ENCODE measurements at regions not wholly inside any gene's neighbourhood (a gene's known extent, or its start where the extent isn't known, plus 50 kb on each side); places are given as distances from the start of the nearest gene placed in this dataset.
"Not testable (repeated sequence)": the region's sequence is repeated elsewhere in the genome, so short reads cannot be mapped to it uniquely, and the experiment has no call there.

DNA sequence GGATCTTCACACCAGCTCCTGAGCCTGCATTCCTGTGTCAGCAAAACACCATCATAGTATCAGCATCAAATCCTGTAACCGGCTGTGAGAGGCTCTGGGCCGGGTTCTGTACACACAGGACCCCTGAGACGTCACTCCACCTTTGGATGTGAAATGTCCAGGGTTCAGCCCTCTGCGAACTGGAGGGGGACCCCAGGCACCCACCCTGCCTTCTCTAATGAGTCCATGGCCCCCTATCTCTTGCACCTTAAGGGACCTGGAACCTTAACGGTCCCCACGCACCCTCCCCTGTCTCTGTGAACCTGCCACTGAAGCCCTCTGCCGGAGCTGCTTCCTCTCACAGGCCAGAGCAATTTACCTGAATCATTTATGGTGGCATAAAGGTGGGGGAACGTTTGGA lies 257.8 kb downstream of the NPHP4 start:
- DNase-seq (ENCODE audit: low read depth): no peak

DNA sequence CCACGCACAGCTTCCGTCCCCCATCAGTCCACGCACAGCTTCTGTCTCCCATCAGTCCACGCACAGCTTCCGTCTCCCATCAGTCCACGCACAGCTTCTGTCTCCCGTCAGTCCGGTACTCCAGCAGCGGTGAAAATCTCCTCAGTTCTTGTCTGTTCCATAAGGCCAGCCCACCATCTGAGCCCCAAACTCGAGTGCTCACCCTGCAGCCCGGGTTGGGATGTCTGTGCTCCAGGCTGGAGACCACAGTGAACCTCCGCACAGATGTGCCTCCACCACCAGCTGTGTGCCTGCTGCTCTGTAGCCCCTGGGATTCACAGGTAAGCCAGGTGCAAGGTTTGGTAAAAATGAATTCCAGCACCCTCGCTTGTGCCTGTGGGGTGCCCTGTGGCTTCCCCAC lies 258.6 kb downstream of the NPHP4 start:
- no peak for DNase-seq (ENCODE audit: low read depth)

DNA sequence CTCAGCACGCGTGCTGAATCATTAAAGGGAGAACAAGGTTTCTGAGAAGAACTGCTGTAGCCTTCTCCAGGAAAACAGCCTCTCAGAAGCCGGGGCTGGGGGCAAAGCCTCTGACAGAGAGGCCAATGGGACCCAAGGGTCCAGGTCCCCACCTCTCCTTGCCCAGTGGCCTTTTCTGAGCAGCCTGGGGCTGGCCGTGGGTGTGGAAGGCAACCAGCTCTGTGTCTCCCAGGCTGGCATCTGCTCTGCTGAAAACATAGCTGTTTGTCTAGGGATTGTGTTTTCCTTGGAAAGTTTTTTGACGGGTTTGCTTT lies 261.2 kb downstream of the NPHP4 start:
- no peak for DNase-seq (ENCODE audit: low read depth)

DNA sequence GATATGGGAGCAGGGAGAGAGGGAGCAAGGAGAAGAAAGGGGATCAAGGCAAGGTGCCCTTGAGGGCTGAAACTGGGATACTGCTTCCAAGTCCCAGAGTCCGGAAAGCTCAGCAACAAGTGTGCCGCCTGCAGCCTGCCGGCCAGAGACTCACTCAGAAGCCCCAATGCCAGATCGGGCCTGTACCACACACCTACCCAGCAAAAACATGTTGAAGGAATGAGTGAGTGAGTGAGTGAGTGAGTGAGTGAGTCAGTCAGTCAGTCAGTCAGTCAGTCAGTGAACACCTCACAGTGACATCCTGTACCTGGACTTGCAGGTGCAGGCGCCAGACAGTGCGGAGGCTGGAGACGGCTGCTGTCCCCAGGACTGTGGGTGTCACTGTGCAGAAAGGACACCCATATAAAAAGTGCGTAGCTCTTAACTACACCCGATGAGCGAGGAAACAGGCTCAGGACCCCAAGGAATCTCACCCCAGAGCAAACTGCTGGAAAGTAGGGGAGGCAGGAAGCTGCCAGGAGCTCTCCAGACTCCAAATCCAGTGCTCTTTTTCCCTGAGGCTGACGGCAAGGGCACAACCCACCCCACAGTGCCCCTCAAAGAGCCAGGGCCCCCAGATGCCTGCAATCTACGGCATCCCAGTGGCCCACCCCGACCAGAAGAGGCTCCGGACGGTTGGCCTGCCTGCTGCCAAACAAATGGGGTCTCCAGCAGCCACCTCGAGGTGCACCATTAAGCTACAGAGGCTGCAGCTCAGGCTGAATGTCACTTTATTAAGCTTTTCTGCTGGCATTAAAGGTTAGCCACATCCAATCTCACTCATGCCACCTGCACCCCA lies 261.7 kb downstream of the NPHP4 start:
- DNase-seq (ENCODE audit: low read depth): no peak

DNA sequence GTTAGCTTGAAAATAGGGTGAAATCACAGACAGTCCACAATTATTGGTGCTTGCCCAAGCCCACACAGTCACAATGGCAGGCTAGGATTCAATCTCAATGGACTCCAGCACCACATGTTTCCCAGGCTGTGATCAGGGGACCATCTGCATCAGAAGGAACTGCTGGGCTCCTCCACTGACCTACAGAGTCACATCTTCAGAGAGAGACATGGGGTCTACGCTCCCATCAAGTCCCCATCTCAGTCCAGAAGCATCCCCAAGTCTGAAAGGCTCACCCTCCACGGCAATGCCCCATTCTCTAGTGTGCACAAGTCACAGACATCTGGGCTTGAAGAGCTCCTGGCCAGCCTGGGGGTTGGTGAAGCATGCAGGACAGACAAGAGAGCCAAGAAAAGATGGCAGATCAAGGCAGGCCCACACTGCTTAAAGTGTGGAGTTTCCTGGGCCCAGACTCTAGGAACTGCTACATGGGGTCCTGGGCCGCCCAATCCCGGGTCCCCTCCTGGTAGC lies 262.5 kb downstream of the NPHP4 start:
- DNase-seq (ENCODE audit: low read depth): no peak

DNA sequence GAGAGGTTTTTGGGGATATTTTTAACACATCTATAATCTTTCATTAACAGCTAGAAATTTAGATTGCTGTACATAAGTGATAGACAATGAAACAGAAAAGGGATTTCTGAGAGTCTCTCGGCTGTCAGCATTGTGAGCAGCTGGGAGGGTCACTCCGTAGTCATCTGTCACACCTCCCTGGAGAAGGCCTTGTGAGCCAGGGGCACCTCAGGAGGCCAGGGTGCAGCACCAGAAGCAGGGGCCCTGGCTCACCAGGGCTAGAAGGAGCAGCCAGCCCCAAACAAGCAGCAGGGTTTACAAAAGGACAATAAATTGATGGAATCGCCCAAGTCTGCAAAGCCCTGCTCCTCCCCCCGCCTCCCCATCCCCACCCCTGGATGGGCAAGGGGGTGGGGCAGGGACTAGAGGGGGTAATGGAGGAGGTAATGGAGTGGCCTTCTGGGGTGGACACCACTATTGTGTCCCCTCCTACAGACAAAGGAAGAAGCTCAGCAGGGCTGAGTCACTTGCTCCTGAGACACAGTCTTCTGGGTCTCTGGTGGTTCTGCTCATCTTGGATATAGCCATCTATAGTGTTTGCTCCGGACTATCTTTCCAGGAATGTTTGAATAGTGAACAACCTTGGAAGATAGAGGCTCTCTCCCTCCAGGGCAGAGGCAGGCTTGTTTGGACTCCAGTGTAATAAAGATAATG lies 263.4 kb downstream of the NPHP4 start:
- DNase-seq (ENCODE audit: low read depth): no peak

DNA sequence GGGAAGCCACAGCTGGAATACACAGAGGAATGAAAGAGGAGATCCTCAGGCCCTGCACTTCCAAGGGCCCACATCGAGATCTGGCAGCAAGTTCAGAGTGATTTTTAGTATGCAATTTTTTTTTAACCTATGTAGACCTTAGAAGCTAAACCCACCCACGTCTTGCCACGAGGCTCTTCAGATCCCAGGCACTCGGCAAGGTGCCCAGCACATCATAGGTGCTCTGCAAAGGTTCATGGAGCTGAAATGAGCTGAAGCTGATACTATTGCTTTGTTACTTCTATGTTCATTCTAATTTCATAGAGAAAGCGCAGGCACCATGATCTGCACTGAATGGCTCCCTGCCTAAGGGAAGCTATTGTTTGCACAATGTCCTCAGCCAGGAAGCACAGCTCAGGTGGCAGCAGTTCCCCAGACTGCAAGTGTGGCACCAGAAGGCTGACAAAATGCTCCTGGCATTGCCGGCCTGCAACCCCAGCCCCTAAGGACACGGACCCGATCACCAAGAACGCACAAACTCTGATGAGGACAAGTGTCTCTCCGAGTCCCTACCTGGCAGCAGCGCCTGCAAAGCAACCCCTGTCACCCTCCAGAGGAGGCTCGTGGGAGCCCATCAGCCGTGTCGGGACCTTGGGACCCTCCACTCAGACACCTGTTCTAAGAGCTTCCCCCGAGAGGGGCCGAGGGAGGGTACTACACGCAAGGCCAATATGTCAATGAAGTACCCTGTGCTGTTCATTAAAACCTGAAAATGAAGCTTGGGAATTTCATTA lies 264.2 kb downstream of the NPHP4 start:
- no peak for DNase-seq (ENCODE audit: low read depth)

DNA sequence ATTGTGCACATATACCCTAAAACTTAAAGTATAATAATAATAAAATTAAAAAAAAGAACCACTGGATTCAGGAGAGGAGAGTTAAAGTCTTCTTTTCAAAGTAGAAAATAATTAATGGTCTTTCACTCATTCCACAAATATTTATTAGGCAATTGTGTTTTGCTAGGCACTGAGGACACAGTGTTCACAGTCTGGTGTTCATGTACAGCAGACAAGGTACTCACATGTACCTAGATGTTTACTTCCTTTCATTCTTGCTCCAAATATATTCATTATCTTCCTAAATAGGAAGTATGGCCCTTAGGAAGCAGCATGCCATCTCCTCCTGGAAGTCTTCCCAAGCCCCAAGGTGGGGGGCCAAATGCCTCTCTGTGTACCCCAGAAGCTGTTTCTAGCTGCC lies 265.0 kb downstream of the NPHP4 start:
- DNase-seq (ENCODE audit: low read depth): no peak

DNA sequence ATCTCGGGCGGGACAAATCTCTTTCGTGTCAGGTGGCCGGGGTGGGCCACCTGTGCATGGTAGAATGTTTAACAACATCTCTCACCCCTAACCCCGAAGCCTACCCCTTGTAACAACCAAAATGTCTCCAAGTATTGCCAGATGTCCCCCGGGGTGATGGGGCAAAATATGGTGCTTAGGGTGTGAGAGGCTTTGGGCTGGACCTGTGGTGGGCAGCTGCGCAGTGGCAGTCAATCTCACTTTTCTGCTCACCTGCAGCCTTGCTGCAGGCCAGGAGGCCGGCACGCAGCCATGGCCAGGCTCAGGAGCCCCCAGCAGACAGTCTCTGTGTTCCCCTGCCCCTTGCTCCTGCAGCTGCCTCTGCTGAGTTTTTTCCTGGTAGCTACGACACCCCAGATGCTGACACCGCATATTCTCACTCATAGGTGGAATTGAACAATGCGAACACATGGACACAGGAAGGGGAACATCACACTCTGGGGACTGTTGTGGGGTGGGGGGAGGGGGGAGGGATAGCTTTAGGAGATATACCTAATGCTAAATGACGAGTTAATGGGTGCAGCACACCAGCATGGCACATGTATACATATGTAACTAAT lies 265.5 kb downstream of the NPHP4 start:
- DNase-seq (ENCODE audit: low read depth): not testable (repeated sequence)

DNA sequence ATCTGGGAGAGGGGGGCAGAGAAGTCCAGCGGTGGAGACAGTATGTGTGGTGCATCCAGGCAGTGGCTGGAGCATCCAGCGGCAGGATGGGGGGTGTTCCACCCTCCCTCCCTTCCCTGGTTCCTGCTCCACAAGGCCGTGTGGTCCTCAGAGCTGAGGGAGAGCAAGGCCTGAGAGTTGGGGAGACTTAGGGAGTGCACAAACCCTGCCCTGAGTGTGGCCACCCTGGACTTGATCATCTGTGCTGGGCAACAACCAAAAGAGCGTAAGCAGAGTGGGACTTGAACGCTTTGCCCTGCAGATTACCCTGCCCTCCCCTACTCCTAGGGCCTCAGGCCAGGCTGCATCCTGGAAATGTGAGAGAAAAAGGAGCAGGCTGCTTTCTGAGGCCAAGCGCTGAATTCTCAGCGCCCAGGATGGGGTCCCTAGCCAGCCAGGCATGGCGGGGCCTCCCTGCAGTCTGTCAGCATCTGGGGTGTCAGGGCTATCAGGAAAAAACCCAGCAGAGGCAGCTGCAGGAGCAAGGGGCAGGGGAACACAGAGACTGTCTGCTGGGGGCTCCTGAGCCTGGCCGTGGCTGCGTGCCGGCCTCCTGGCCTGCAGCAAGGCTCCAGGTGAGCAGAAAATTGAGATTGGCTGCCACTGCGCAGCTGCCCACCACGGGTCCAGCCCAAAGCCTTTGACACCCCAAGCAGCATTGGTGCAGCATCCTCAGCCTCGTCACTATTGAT lies 266.2 kb downstream of the NPHP4 start:
- no peak for DNase-seq (ENCODE audit: low read depth)

DNA sequence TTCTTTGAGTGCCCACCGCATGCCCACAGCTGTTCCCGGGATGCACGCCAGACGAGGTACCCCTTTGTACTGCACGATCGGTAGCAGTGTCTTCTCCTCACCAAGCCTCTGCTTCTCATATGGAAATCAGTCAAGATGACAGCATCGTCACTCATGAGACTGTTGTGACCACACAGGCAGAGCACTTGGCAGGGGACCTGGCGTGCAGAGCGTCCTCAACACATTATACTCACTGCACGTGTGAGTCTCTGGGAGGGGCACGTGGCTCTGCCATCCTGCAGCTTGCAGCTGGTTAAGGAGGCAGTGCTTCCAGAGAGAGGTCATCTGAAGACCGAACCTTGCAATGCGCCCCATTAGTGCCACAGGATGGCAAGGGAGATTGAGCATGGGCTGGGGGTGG lies 266.8 kb downstream of the NPHP4 start:
- DNase-seq (ENCODE audit: low read depth): no peak

DNA sequence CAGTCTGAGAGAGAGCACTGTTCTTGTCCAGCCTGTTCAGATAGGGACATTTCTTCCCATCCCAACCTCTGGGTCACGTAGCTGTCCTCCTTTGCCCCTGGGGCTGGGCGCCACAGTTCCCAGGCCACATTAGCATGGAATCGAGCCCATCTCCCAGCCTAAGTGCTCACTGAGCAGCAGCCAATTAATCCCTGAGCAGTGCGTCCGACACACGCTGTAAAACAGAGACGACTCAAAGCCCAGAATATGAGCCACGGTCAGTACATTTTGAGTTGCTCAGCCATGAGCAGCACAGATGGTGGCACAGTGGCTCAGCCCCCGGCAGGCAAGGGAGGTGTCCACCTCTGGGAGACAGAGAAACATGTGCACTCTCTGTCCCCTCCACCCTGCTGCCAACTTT lies 267.4 kb downstream of the NPHP4 start:
- no peak for DNase-seq (ENCODE audit: low read depth)

DNA sequence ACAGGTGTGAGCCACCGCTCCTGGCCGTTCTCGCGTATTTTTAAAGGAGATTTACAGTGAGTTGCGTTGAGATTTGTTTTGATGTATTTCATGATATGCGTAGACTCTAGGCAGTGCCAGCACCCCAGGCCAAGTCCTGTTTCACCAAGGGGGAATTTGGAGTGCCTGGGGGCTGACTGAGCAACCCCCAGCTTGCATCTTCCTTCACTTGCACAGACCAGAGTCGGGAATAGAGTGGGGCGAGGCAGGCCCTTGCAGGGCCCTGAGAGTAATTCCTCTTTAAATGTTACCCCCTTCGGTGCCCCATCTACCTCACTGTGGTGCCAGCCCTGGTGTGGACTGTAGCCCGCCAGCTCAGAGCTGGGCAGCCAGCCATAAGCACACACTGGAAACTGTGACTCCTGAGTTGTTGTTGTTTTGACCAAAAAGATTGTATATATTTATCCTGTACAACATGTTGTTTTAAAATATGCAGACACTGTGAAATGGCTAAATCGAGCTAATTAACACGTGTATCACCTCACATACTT lies 269.5 kb downstream of the NPHP4 start:
- DNase-seq (ENCODE audit: low read depth): no peak

DNA sequence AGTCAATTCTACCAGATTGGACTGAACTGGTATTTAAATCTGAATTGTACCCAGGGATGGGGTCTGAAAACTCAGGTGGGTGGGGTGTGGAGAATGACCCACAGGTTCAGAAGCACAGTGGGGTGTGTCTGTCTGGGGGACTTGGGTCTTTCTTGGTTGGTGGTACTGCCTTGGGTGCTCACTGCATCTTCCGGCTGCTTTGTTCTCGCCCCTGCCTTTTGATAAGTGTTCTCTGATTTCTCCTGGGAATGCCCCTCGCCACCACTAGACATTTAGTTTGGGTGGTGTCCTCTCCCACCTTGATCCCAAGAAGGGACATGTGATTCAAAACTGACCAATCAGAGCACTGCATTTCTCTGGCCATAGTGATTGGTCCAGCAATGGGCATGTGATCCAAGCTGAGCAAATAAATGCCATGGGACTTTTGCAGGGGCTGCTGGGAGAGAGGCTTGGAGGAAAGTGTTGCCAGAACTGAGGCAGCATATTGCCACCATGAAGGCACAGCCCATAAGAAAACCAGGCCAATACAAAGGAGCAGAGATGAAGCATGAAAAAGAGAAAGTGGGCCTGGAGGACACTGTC lies 270.5 kb downstream of the NPHP4 start:
- DNase-seq (ENCODE audit: low read depth): no peak

DNA sequence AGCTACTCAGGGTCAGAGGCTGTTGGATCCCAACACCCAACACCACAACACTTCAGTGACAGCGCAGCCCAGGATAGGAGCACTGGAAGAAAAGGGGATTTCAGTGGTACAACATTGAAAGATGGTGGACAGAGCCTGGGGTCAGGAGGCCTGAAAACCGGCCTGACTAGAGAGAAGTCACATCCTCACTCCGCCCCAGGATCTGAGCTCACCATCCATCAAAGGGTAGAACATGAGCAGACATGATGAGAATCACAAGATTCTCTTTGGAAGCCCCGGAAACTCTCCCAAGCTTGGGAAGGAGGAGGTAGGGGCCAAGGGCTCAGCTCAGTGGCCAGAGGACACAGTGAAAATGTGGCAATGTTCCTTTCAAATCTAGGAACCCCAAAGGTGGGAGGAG lies 271.3 kb downstream of the NPHP4 start:
- no peak for DNase-seq (ENCODE audit: low read depth)

DNA sequence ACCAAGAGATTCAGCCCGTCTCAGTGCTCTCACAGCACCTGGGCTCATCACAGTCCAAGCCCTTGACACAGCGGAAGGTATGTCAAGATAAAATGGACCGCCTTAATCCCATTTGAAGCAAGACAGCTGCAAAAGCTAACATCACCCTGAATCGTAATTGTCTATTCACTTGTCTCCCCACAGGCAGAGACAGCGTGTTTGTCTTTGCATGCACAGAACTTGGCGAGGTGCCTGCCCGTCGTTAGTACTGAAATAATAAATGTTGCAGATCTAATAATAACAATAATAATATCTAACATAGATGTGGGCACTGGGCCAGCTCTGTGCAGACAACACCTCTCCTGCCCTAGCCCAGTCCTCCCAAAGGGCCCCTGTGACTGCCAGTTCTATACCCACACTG lies 271.7 kb downstream of the NPHP4 start:
- DNase-seq (ENCODE audit: low read depth): no peak

DNA sequence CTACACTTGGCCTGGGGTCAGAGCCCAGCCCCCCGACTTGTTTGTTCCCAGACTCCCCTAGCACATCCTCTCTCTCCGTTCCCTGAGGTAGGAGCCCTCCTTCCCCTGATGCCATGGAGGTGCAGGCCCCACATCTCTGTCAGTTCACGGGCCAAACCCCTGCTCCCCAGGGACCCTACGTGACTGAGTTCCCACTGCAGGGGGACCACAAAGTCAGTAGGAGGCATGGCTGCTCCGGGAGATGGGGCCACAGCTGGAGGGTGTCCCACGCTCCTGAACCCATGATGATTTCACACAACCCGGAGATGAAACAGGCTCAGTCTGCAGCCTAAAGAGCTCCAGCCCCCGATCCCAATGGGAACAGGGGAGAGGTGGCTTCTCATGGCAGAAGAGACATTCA lies 272.2 kb downstream of the NPHP4 start:
- no peak for DNase-seq (ENCODE audit: low read depth)

DNA sequence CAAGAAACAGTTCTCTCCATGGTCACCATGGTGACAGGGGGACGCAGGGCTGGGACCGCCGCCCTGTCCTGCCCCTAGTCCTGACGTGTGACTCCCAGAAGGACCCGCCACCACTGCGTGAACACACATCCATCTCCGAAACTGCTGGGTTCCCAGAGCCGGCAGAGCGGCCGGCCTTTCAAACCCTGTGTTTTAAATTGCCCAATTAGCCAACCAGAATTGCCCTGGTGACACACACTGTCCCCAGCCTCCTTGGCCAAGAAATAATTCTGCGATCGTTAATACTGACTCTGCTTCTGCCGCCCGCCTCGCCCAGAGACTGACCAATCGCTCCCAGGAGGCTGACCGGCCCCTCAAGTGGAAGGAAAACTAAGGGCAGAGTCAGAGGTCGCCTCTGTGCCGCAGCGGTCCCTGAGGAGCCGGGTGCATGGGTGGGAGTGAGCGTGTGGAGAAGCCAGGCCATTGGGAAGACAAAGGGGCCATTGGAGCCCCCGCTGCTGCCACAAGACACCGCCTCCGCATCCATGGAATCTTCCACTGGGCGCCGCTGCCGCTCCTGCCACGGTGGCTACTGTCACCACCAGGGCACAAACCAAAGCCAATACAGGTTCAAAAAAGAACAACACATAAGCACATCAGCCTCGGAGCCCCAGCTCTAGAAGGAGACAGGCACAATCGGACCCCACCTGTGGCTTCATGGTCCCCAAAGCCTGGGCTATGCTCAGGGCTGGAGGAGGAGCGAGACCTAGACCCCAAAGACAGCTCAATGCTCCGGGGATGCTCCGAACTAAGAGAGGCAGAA lies 273.2 kb downstream of the NPHP4 start:
- no peak for DNase-seq (ENCODE audit: low read depth)

DNA sequence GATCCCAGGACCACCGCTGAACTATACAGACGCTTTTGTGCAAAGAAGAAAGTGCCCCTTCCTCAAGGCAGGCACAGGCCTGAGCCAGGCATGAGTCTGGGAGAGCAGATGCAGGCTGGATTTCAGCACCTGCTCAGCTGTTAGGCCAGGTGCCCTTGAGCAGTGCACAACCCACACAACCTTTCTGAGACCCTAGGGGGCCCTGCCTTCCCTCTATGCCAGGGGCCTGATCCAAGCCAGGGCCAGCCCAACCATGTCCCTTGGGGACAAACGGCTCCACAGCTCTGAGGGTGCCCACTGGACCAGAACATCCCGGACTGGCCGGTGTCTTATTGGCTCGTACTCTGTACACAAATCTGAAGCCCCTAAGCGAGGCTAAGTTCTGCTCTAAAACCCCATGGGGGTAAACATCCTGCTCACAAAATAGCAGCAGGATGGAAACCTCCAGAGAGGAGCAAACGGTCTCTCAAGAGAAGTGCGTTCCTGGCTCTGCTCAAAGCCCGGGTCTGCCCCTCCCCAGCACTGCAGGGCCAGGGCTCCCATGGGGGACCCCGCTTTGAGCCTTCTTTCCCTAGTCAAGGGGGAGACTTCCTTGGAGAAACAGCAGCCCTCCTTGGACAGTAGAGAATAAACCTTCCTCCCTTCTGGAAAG lies 275.1 kb downstream of the NPHP4 start:
- no peak for DNase-seq (ENCODE audit: low read depth)
